ENCODE measurements at regions not wholly inside any gene's neighbourhood (a gene's known extent, or its start where the extent isn't known, plus 50 kb on each side); places are given as distances from the start of the nearest gene placed in this dataset.

DNA sequence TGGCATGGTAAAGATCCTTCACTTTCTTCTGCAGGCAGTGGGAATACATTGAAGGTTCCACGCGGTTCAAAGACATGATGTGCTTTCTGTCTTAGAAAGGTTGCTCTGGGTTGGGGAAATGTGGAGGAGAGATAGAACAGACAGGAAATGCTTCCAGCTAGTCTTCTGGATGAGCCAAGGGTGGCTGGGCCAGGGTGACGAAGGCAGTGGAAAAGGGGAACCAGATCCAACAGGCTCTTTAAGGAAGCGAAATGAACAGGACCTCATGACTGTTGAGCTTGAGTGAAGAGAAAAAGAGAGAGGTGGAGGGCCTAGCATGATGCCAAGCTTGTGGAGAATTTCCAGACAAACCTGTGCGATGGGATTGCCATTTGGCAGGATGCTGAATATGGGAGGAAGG is 56.4 kb upstream of the LMO1 start:
- H3K4me3 ChIP-seq (ENCODE audit: low read depth, low read length) = no peak overlapping the region
- no peaks in the 10 kb centered on the region for H3K36me3 ChIP-seq (ENCODE audit: control insufficient read depth, insufficient read depth, low read length)
- no peaks in the 10 kb centered on the region for H3K4me1 ChIP-seq (ENCODE audit: control insufficient read depth, insufficient read depth, low read length)
- no peaks in the 10 kb centered on the region for H3K27me3 ChIP-seq (ENCODE audit: control insufficient read depth, insufficient read depth, low read length)
- no peak overlapping the region for H3K9ac ChIP-seq (ENCODE audit: low read depth, low read length)
- H3K9me3 ChIP-seq (ENCODE audit: control insufficient read depth, insufficient read depth, low read length) = no peaks in the 10 kb centered on the region

DNA sequence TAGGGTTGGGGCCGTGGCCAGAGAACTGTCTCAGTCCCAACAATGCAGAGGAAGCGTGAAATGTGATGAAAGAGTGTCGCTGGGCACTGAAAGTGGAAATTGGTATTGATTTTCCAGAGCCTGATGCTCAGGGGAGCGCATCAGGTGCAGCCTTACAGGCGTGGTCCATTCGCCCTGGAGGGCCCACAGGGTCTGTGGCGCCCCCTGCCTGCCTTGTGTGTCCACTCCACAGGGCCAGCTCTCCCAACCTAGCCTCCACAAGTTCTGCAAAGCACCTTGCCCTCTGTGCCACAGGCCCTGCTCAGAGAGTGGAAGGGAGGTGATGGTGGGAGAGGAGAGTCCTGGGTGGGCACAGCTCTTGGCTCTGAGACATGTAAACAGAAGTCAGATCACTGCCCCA is 54.9 kb upstream of the LMO1 start:
- Histone ChIP-seq H3K4me1 (ENCODE audit: control insufficient read depth, insufficient read depth, low read length) (no peaks in the 10 kb centered on the region), H3K4me3 (ENCODE audit: low read depth, low read length) (no peak overlapping the region), H3K36me3 (ENCODE audit: control insufficient read depth, insufficient read depth, low read length) (no peaks in the 10 kb centered on the region), H3K9ac (ENCODE audit: low read depth, low read length) (no peak overlapping the region), H3K27me3 (ENCODE audit: control insufficient read depth, insufficient read depth, low read length) (no peaks in the 10 kb centered on the region), H3K9me3 (ENCODE audit: control insufficient read depth, insufficient read depth, low read length) (no peaks in the 10 kb centered on the region)

DNA sequence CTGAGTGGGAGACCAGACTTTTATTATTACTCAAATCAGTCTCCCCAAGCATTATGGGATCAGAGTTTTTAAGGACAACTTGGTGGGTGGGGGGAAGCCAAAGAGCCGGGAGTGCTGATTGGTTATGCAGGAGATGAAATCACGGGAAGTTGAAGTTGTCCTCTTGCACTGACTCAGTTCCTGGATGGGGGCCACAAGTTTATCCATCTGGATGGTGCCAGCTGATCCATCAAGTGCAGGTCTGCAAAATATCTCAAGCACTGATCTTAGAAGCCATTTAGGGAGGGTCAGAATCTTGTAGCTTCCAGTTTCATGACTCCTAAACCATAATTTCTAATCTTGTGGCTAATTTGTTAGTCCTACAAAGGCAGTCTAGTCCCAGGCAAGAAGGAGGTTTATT is 53.5 kb upstream of the LMO1 start:
- Histone ChIP-seq H3K9me3 (ENCODE audit: control insufficient read depth, insufficient read depth, low read length) (no peaks in the 10 kb centered on the region), H3K4me1 (ENCODE audit: control insufficient read depth, insufficient read depth, low read length) (no peaks in the 10 kb centered on the region), H3K36me3 (ENCODE audit: control insufficient read depth, insufficient read depth, low read length) (no peaks in the 10 kb centered on the region), H3K4me3 (ENCODE audit: low read depth, low read length) (no peak overlapping the region), H3K9ac (ENCODE audit: low read depth, low read length) (no peak overlapping the region), H3K27me3 (ENCODE audit: control insufficient read depth, insufficient read depth, low read length) (no peaks in the 10 kb centered on the region)

DNA sequence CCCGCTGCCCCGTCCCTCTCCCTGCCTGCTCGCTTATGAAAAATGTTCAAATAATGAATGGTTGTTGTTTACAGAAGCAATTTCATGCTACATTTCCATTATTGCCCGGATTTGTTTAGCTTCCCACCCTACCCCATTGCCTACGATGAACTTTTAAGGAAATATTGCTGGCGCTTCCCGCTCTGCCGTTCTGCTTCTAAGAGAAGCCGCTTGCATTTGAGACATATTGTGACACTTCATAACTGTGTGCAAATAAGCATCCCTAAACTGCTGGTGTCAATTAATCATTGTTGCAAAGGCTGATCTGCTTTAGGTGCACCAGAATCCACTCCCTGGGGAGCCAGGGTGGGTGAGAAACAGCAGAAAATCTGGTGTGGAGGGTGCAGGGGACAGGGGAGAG is 52.3 kb upstream of the LMO1 start:
- H3K9ac ChIP-seq (ENCODE audit: low read depth, low read length) = no peak overlapping the region
- H3K4me3 ChIP-seq (ENCODE audit: low read depth, low read length) = no peak overlapping the region
- no peaks in the 10 kb centered on the region for H3K9me3 ChIP-seq (ENCODE audit: control insufficient read depth, insufficient read depth, low read length)
- no peaks in the 10 kb centered on the region for H3K27me3 ChIP-seq (ENCODE audit: control insufficient read depth, insufficient read depth, low read length)
- no peaks in the 10 kb centered on the region for H3K36me3 ChIP-seq (ENCODE audit: control insufficient read depth, insufficient read depth, low read length)
- H3K4me1 ChIP-seq (ENCODE audit: control insufficient read depth, insufficient read depth, low read length) = no peaks in the 10 kb centered on the region

DNA sequence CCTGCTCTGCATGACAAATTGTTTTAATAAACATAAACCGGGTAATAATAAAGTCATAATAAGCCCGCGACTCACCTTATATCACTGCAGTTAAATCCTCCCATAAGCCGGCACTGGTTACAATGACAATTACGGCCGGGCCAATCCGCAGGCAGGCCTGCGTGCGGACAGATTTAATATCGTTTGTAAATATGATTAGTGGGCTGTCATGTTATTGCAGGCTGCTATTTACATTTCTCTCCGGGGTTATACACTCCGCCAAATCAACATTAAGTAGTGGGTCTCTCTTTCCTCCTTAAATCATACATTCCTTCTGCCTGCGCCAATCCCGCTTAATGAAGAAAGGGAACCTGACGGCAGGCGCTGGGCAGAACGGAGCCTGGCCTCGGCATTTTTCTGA is 51.8 kb upstream of the LMO1 start:
- no peaks in the 10 kb centered on the region for H3K9me3 ChIP-seq (ENCODE audit: control insufficient read depth, insufficient read depth, low read length)
- no peaks in the 10 kb centered on the region for H3K4me1 ChIP-seq (ENCODE audit: control insufficient read depth, insufficient read depth, low read length)
- no peaks in the 10 kb centered on the region for H3K27me3 ChIP-seq (ENCODE audit: control insufficient read depth, insufficient read depth, low read length)
- no peak overlapping the region for H3K4me3 ChIP-seq (ENCODE audit: low read depth, low read length)
- no peak overlapping the region for H3K9ac ChIP-seq (ENCODE audit: low read depth, low read length)
- H3K36me3 ChIP-seq (ENCODE audit: control insufficient read depth, insufficient read depth, low read length) = no peaks in the 10 kb centered on the region

DNA sequence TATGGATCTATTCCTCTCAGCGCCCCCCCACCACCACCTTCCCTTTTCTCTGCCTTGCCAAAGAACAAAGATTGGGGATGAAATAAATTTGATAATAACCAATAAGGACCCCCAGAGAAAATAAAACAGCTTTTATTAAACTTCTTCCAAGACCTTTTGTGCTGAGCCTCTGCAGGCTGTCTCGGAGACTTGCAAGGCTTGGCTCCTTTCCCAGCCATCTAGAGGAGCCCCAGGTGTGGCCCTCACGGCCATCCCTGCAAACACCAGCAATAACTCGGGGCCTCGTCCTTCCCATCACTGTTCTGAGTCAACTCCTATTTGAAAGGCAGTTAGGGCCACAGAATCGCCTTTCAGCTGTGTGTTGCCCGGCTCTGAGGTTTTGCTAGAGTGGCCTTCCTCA is 51.2 kb upstream of the LMO1 start:
- Histone ChIP-seq H3K9me3 (ENCODE audit: control insufficient read depth, insufficient read depth, low read length) (no peaks in the 10 kb centered on the region), H3K4me1 (ENCODE audit: control insufficient read depth, insufficient read depth, low read length) (no peaks in the 10 kb centered on the region), H3K36me3 (ENCODE audit: control insufficient read depth, insufficient read depth, low read length) (no peaks in the 10 kb centered on the region), H3K4me3 (ENCODE audit: low read depth, low read length) (no peak overlapping the region), H3K27me3 (ENCODE audit: control insufficient read depth, insufficient read depth, low read length) (no peaks in the 10 kb centered on the region), H3K9ac (ENCODE audit: low read depth, low read length) (no peak overlapping the region)

DNA sequence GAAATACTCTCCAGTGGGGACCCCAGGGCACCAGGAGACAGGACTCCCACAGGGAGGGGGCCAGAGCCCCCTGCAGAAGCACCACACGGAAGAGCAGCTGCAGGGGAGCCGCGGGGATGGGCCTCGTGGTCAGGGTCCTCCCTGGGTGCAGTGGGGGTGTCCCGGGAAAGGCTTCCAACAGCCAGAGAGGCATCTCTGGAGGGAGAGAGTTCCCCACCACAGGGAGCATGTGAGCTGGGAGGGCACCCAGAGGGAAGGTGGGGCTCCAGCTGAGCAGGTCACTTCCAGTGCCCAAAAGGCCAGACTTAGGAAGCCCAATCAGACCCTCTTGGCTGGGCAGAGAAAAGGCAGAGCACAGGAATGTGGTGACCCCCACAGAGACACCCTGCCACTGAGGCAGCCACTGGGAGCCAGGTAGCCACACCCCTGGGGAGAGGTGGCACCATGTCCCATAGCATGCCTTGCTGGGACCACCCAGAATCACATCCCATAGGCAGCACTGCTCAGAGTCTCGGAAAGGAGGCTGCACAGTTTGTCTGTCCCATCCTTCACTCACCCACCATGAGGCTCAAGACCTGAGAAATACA is 49.9 kb upstream of the LMO1 start:
- no peaks in the 10 kb centered on the region for H3K4me1 ChIP-seq (ENCODE audit: control insufficient read depth, insufficient read depth, low read length)
- H3K9ac ChIP-seq (ENCODE audit: low read depth, low read length) = no peak overlapping the region
- no peaks in the 10 kb centered on the region for H3K36me3 ChIP-seq (ENCODE audit: control insufficient read depth, insufficient read depth, low read length)
- H3K4me3 ChIP-seq (ENCODE audit: low read depth, low read length) = no peak overlapping the region
- H3K27me3 ChIP-seq (ENCODE audit: control insufficient read depth, insufficient read depth, low read length) = no peaks in the 10 kb centered on the region
- no peaks in the 10 kb centered on the region for H3K9me3 ChIP-seq (ENCODE audit: control insufficient read depth, insufficient read depth, low read length)
